ENCODE measurements at regions not wholly inside any gene's neighbourhood (a gene's known extent, or its start where the extent isn't known, plus 50 kb on each side); places are given as distances from the start of the nearest gene placed in this dataset.

DNA sequence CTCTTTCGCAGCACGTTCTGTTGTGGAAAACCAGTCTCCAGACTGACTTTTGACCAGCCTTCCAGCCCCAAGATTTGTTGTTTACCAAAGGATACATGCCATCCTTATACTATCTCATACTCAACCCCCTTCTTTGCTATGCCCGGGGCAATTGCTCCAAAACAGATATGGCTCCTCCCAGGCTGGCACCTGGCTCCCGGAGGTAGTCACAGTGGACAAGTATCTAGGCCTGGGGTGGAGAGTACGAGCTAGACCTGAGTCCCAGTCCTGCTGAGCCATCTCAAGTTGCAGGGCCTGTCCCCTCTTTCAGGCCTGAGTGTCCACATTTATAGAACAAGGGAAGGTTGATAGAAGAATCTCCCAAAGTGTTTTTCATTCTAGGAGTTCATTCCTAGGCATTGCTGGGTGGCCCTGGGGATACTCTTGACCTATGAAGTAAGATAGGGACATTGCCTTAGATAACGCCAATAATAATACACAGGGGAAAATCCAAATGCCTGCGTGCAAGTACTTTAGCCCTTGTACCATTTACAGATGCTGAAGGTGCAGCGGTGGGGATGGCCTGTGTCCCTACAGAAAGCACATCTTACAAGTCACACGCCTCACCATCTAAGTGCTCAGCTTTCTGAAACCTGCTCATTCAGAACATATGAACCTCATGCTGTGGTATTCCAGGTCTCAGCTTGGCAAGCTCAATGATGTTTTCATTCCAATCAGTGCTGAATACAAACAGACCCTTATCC lies 136.7 kb upstream of the MAMLD1 start:
- TF ChIP-seq, protein P1, sequence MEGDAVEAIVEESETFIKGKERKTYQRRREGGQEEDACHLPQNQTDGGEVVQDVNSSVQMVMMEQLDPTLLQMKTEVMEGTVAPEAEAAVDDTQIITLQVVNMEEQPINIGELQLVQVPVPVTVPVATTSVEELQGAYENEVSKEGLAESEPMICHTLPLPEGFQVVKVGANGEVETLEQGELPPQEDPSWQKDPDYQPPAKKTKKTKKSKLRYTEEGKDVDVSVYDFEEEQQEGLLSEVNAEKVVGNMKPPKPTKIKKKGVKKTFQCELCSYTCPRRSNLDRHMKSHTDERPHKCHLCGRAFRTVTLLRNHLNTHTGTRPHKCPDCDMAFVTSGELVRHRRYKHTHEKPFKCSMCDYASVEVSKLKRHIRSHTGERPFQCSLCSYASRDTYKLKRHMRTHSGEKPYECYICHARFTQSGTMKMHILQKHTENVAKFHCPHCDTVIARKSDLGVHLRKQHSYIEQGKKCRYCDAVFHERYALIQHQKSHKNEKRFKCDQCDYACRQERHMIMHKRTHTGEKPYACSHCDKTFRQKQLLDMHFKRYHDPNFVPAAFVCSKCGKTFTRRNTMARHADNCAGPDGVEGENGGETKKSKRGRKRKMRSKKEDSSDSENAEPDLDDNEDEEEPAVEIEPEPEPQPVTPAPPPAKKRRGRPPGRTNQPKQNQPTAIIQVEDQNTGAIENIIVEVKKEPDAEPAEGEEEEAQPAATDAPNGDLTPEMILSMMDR (conservative IDR thresholded peaks at IDR 0.05; ENCODE audit: low read depth, low read length) = no peak
- no peak for TF ChIP-seq EZH2 (IDR thresholded peaks at IDR 0.05; ENCODE audit: borderline replicate concordance, low read depth, low read length, poor library complexity, severe bottlenecking)
